ENCODE measurements at regions not wholly inside any gene's neighbourhood (a gene's known extent, or its start where the extent isn't known, plus 50 kb on each side); places are given as distances from the start of the nearest gene placed in this dataset.

DNA sequence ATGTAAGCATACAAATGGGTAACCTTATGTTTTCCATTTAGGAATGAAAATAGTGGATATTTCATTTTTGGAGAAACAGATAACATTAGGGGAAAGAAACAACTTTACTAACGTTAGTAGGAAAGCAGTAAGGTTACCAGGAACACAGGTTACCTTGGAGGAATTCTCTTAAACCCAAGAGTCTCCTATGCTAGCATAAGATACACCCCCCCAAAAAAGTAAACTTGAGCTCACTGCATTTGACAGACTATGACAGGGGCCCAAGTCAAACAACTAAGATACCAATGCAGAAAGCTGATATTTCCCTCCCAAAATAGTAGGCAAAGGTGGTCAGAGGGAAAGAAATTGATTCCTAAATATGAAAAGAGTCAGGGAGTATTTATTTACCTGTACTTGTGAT lies 656.9 kb downstream of the DSC3 start:
- H3K4me2 ChIP-seq (ENCODE audit: control insufficient read depth, insufficient read depth), result no peak overlapping the region
- in situ Hi-C loops (cut with MboI), result no loop called here
- no peaks in the 10 kb centered on the region for H3K9me3 ChIP-seq (replicated peaks; ENCODE audit: control insufficient read depth, insufficient read depth, low read length)
- ChIA-PET POLR2A (no interaction called here), RAD21 (ENCODE audit: unreplicated experiment) (no interaction called here), CTCF (interaction anchor here (2.1 kb wide), 1 partner anchor 10 kb away, joined by 5 read pairs; no protein-coding TSS in a partner anchor), SMC1A (ENCODE audit: uncharacterized antibody, unreplicated experiment) (interaction anchor here (2.2 kb wide), 1 partner anchor 16 kb away, joined by 7 read pairs; no protein-coding TSS in a partner anchor)
- H3K79me2 ChIP-seq (ENCODE audit: control insufficient read depth, insufficient read depth, low read length), result no peaks in the 10 kb centered on the region
- no TSS peak for BruUV-seq (replicated peaks)
- ATAC-seq, result no peak
- 0% methylated on average over 1 of the region's 1 CpG for WGBS (ENCODE audit: insufficient coverage, insufficient replicate concordance, low lambda C conversion rate, missing lambda C conversion rate)
- H3K4me1 ChIP-seq (ENCODE audit: control insufficient read depth, insufficient read depth, low read length), result no peaks in the 10 kb centered on the region
- no peak for FAIRE-seq
- no peaks in the 10 kb centered on the region for H4K20me1 ChIP-seq (ENCODE audit: control insufficient read depth, insufficient read depth)
- no peak overlapping the region for H3K27ac ChIP-seq (ENCODE audit: control insufficient read depth, insufficient read depth)
- intact Hi-C loops (cut with micrococcal nuclease; ENCODE audit: unreplicated experiment), result no loop called here
- H3K4me3 ChIP-seq, result no peak overlapping the region
- no peak overlapping the region for H2AFZ ChIP-seq (ENCODE audit: control insufficient read depth, low read depth, low read length)
- DNase-seq (ENCODE audit: low read depth, low spot score), result no peak
- H3K27me3 ChIP-seq (replicated peaks in 1 of 2; ENCODE audit: control insufficient read depth in 2 of 2, insufficient read depth in 2 of 2, low read length in 1 of 2), result no peaks in the 10 kb centered on the region; a peak in 2 of 4 replicates
- H3K9ac ChIP-seq (ENCODE audit: control insufficient read depth, insufficient read depth, low read length), result no peak overlapping the region
- H3K36me3 ChIP-seq (ENCODE audit: control insufficient read depth in 2 of 2, insufficient read depth in 2 of 2, low read length in 1 of 2), result no peaks in the 10 kb centered on the region
- TF ChIP-seq GABPA (IDR thresholded peaks at IDR 0.05; ENCODE audit: low read depth) (no peak), YBX1 (IDR thresholded peaks at IDR 0.05) (no peak), TBL1XR1 (IDR thresholded peaks at IDR 0.05; ENCODE audit: low read depth, low read length) (no peak), ESRRA (IDR thresholded peaks at IDR 0.05; ENCODE audit: low read length) (no peak), ZNF384 (IDR thresholded peaks at IDR 0.05; ENCODE audit: borderline replicate concordance, low read depth, low read length) (no peak), E4F1 (IDR thresholded peaks at IDR 0.05; ENCODE audit: borderline replicate concordance, partially characterized antibody) (no peak), SIN3A (IDR thresholded peaks at IDR 0.05; ENCODE audit: low read depth, low read length) (no peak), CUX1 (IDR thresholded peaks at IDR 0.05; ENCODE audit: insufficient replicate concordance, low read depth, low read length) (no peak), ZBTB33 (IDR thresholded peaks at IDR 0.05) (no peak), IKZF1 (conservative IDR thresholded peaks at IDR 0.05) (no peak)
- TF ChIP-seq, protein P1, sequence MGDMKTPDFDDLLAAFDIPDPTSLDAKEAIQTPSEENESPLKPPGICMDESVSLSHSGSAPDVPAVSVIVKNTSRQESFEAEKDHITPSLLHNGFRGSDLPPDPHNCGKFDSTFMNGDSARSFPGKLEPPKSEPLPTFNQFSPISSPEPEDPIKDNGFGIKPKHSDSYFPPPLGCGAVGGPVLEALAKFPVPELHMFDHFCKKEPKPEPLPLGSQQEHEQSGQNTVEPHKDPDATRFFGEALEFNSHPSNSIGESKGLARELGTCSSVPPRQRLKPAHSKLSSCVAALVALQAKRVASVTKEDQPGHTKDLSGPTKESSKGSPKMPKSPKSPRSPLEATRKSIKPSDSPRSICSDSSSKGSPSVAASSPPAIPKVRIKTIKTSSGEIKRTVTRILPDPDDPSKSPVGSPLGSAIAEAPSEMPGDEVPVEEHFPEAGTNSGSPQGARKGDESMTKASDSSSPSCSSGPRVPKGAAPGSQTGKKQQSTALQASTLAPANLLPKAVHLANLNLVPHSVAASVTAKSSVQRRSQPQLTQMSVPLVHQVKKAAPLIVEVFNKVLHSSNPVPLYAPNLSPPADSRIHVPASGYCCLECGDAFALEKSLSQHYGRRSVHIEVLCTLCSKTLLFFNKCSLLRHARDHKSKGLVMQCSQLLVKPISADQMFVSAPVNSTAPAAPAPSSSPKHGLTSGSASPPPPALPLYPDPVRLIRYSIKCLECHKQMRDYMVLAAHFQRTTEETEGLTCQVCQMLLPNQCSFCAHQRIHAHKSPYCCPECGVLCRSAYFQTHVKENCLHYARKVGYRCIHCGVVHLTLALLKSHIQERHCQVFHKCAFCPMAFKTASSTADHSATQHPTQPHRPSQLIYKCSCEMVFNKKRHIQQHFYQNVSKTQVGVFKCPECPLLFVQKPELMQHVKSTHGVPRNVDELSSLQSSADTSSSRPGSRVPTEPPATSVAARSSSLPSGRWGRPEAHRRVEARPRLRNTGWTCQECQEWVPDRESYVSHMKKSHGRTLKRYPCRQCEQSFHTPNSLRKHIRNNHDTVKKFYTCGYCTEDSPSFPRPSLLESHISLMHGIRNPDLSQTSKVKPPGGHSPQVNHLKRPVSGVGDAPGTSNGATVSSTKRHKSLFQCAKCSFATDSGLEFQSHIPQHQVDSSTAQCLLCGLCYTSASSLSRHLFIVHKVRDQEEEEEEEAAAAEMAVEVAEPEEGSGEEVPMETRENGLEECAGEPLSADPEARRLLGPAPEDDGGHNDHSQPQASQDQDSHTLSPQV (IDR thresholded peaks at IDR 0.05), result no peak
